Endothelial cell of umbilical vein (primary cell): ENCODE measurements at regions not wholly inside any gene's neighbourhood (a gene's known extent, or its start where the extent isn't known, plus 50 kb on each side); places are given as distances from the start of the nearest gene placed in this dataset.

Source experiments
- BruUV-seq: library from RNA; stranded (reverse); fragments of 400-500 nt; replicated peaks from 2 replicates; lab custom pipeline; 2021; lab: Mats Ljungman, UMichigan
- CTCF ChIA-PET: fragments of 300-600, 350-600 bp; sonication (Branson Sonifier 250); formaldehyde crosslinking; loops from one replicate; lab custom pipeline; 2021; ENCODE audit warnings: antibody characterized with exemption, inconsistent platforms; lab: Charles Lee
- POLR2A ChIA-PET: fragments of 300-600, 350-600 bp; sonication (Branson Sonifier 250); formaldehyde crosslinking; loops from one replicate; lab custom pipeline; 2021; ENCODE audit warnings: antibody characterized with exemption, inconsistent platforms; lab: Charles Lee
- DNase-seq: peaks from one replicate; pipeline ENCODE4 v3.0.0-alpha.2; 2011; ENCODE audit warnings: low read depth, low spot score
- FAIRE-seq: peaks from 2 replicates; lab custom pipeline; 2011; peaks lifted over from hg19 to GRCh38; lab: Jason Lieb, UNC
- H2AFZ ChIP-seq: 2 replicates; pipeline ENCODE4 v1.6.0; 2012; ENCODE audit warnings: low read depth, low read length, control low read depth, inconsistent platforms
- H3K27ac ChIP-seq: 2 replicates; pipeline ENCODE4 v1.5.1; 2011; ENCODE audit warnings: low read depth, mild to moderate bottlenecking, control low read depth, low read length, moderate library complexity; ENCODE audit not compliant: insufficient read depth
- H3K27me3 ChIP-seq, 2 experiments: 2 replicates each; pipeline versions ENCODE4 v1.6.0 to v1.6.1; 2011; ENCODE audit warnings: low read length in 2 of 2, mixed read lengths in 1 of 2; ENCODE audit not compliant: control insufficient read depth in 2 of 2, insufficient read depth in 2 of 2
- H3K36me3 ChIP-seq, 2 experiments: 2 replicates in 1 of 2; 3 replicates in 1 of 2; pipeline ENCODE4 v1.5.1; 2011; ENCODE audit warnings: low read length in 2 of 2, mild to moderate bottlenecking in 1 of 2, moderate library complexity in 1 of 2; ENCODE audit not compliant: control insufficient read depth in 2 of 2, insufficient read depth in 2 of 2; ENCODE audit errors: extremely low read depth in 1 of 2
- H3K4me1 ChIP-seq: 3 replicates; pipeline ENCODE4 v1.5.1; 2011; ENCODE audit warnings: mild to moderate bottlenecking, low read length; ENCODE audit not compliant: control insufficient read depth, insufficient read depth; ENCODE audit errors: extremely low read depth
- H3K4me2 ChIP-seq: 2 replicates; pipeline ENCODE4 v1.6.1; 2011; ENCODE audit warnings: low read length, control low read depth, mixed read lengths; ENCODE audit not compliant: insufficient read depth
- H3K4me3 ChIP-seq, 3 experiments: fragments of 200-600 bp in 1 of 3; sonication (generic), shearing (Covaris generic) in 1 of 3; replicated peaks in 1 of 3; 2 replicates each; pipeline ENCODE4 v1.5.1; 2011 to 2016; ENCODE audit warnings: control low read depth in 3 of 3, low read length in 3 of 3, mild to moderate bottlenecking in 2 of 3, inconsistent platforms in 1 of 3, low read depth in 1 of 3, moderate library complexity in 1 of 3; ENCODE audit not compliant: insufficient read depth in 1 of 3
- H3K79me2 ChIP-seq: 2 replicates; pipeline ENCODE4 v1.6.0; 2012; ENCODE audit warnings: low read length, inconsistent platforms; ENCODE audit not compliant: control insufficient read depth, insufficient read depth
- H3K9ac ChIP-seq: replicated peaks from 2 replicates; pipeline ENCODE3; 2011; ENCODE audit warnings: low read length, control low read depth; ENCODE audit not compliant: insufficient read depth; ENCODE audit errors: extremely low read depth
- H3K9me1 ChIP-seq: replicated peaks from 3 replicates; pipeline ENCODE4 v1.6.0; 2011; ENCODE audit warnings: mild to moderate bottlenecking, low read length; ENCODE audit not compliant: control insufficient read depth, insufficient read depth; ENCODE audit errors: extremely low read depth
- H3K9me3 ChIP-seq: replicated peaks from 2 replicates; pipeline ENCODE4 v1.5.1; 2012; ENCODE audit warnings: low read length, inconsistent platforms; ENCODE audit not compliant: control insufficient read depth, insufficient read depth
- H4K20me1 ChIP-seq: replicated peaks from 2 replicates; pipeline ENCODE3; 2011; ENCODE audit warnings: mild to moderate bottlenecking, low read length; ENCODE audit not compliant: control insufficient read depth, insufficient read depth; ENCODE audit errors: extremely low read depth
- CTCF ChIP-seq, 2 donors: IDR thresholded peaks; 1 replicate in 1 of 2; 2 replicates in 1 of 2; pipeline ENCODE4 v1.5.1; 2011; ENCODE audit warnings: low read length in 2 of 2, mild to moderate bottlenecking in 2 of 2, moderate library complexity in 2 of 2, control low read depth in 1 of 2, inconsistent platforms in 1 of 2, low read depth in 1 of 2; ENCODE audit not compliant: insufficient read depth in 1 of 2; ENCODE audit errors: extremely low read depth in 1 of 2
- EZH2 ChIP-seq: IDR thresholded peaks from 2 replicates; pipeline ENCODE4 v1.6.1; 2012; ENCODE audit warnings: borderline replicate concordance, low read depth, mild to moderate bottlenecking, moderate library complexity, low read length, inconsistent platforms; ENCODE audit not compliant: severe bottlenecking
- FOS ChIP-seq: IDR thresholded peaks from 2 replicates; pipeline ENCODE4 v1.6.1; 2011; ENCODE audit warnings: mild to moderate bottlenecking, low read length, moderate library complexity, borderline replicate concordance; ENCODE audit not compliant: insufficient read depth
- GATA2 ChIP-seq: IDR thresholded peaks from 2 replicates; pipeline ENCODE4 v1.7.0; 2011; ENCODE audit warnings: low read depth, mild to moderate bottlenecking, moderate library complexity, mixed read lengths, low read length; ENCODE audit not compliant: insufficient read length, insufficient read depth
- JUN ChIP-seq: IDR thresholded peaks from 2 replicates; pipeline ENCODE4 v1.6.1; 2011; ENCODE audit warnings: borderline replicate concordance, low read depth; ENCODE audit not compliant: insufficient read length, insufficient read depth
- MAX ChIP-seq: IDR thresholded peaks from 2 replicates; pipeline ENCODE4 v1.6.1; 2011; ENCODE audit not compliant: insufficient read depth, insufficient read length
- MYC ChIP-seq: IDR thresholded peaks from one replicate; pipeline ENCODE4 v1.6.1; 2011; ENCODE audit warnings: mild to moderate bottlenecking, low read depth, low read length
- POLR2A ChIP-seq: IDR thresholded peaks from 2 replicates; pipeline ENCODE4 v1.6.1; 2012; ENCODE audit warnings: low read depth, mild to moderate bottlenecking, control low read depth, low read length
- POLR2AphosphoS5 ChIP-seq: IDR thresholded peaks from 2 replicates; pipeline ENCODE4 v1.6.1; 2012; ENCODE audit warnings: low read depth, mild to moderate bottlenecking, control low read depth, low read length, moderate library complexity; ENCODE audit not compliant: insufficient read depth
- dilution Hi-C: fragments of 300-500 bp; cut with MboI; formaldehyde crosslinking; loops from one replicate; pipeline ENCODE4 v1.15.0; 2019; ENCODE audit warnings: low sequenced_read_pairs; ENCODE audit not compliant: extremely low pct_ligation_motif_present
- intact Hi-C: fragments of 100-400 bp; cut with micrococcal nuclease; formaldehyde crosslinking; loops from one replicate; pipeline ENCODE4 v1.10.0; 2022

- dilution Hi-C loops (no loop called here), intact Hi-C loops (no loop called here)
- H3K4me2 ChIP-seq, result no peak overlapping the region
- no peaks in the 10 kb centered on the region for H3K4me1 ChIP-seq
- CTCF ChIA-PET, result no interaction called here
- POLR2A ChIA-PET, result no interaction called here
- H3K27ac ChIP-seq, result no peak overlapping the region
- FAIRE-seq (no peak), DNase-seq (no peak)
- TF ChIP-seq MAX, result no peak
- TF ChIP-seq FOS, result no peak
- no peak for TF ChIP-seq MYC
- no peak for TF ChIP-seq POLR2AphosphoS5
- no peak for TF ChIP-seq CTCF (IDR thresholded peaks at IDR 0.05; ENCODE audit: extremely low read depth in 1 of 2, insufficient read depth in 1 of 2, low read depth in 1 of 2, low read length in 2 of 2)
- TF ChIP-seq EZH2, result no peak
- no peak for TF ChIP-seq POLR2A
- no peak for TF ChIP-seq GATA2
- TF ChIP-seq JUN, result no peak
- H3K9me3 ChIP-seq, result no peaks in the 10 kb centered on the region
- no peaks in the 10 kb centered on the region for H4K20me1 ChIP-seq
- H3K79me2 ChIP-seq, result no peaks in the 10 kb centered on the region
- no peaks in the 10 kb centered on the region for H3K9me1 ChIP-seq
- no peaks in the 10 kb centered on the region for H3K27me3 ChIP-seq
- no peak overlapping the region for H3K4me3 ChIP-seq
- BruUV-seq, result no TSS peak
- no peak overlapping the region for H3K9ac ChIP-seq
- no peaks in the 10 kb centered on the region for H3K36me3 ChIP-seq
- no peak overlapping the region for H2AFZ ChIP-seq
Observed at GRCh38 chr5:7208938-7209337, 187.0 kb upstream of the ADCY2 start.
